Endothelial cell of umbilical vein (primary cell): ENCODE measurements at regions not wholly inside any gene's neighbourhood (a gene's known extent, or its start where the extent isn't known, plus 50 kb on each side); places are given as distances from the start of the nearest gene placed in this dataset.

ENCODE experiments used
- BruUV-seq: library from RNA; stranded (reverse); fragments of 400-500 nt; replicated peaks from 2 replicates; lab custom pipeline; 2021; lab: Mats Ljungman, UMichigan
- CTCF ChIA-PET: fragments of 300-600, 350-600 bp; sonication (Branson Sonifier 250); formaldehyde crosslinking; loops from one replicate; lab custom pipeline; 2021; ENCODE audit warnings: antibody characterized with exemption, inconsistent platforms; lab: Charles Lee
- POLR2A ChIA-PET: fragments of 300-600, 350-600 bp; sonication (Branson Sonifier 250); formaldehyde crosslinking; loops from one replicate; lab custom pipeline; 2021; ENCODE audit warnings: antibody characterized with exemption, inconsistent platforms; lab: Charles Lee
- DNase-seq: peaks from one replicate; pipeline ENCODE4 v3.0.0-alpha.2; 2011; ENCODE audit warnings: low read depth, low spot score
- FAIRE-seq: peaks from 2 replicates; lab custom pipeline; 2011; peaks lifted over from hg19 to GRCh38; lab: Jason Lieb, UNC
- H2AFZ ChIP-seq: 2 replicates; pipeline ENCODE4 v1.6.0; 2012; ENCODE audit warnings: low read depth, low read length, control low read depth, inconsistent platforms
- H3K27ac ChIP-seq: 2 replicates; pipeline ENCODE4 v1.5.1; 2011; ENCODE audit warnings: low read depth, mild to moderate bottlenecking, control low read depth, low read length, moderate library complexity; ENCODE audit not compliant: insufficient read depth
- H3K27me3 ChIP-seq, 2 experiments: 2 replicates each; pipeline versions ENCODE4 v1.6.0 to v1.6.1; 2011; ENCODE audit warnings: low read length in 2 of 2, mixed read lengths in 1 of 2; ENCODE audit not compliant: control insufficient read depth in 2 of 2, insufficient read depth in 2 of 2
- H3K36me3 ChIP-seq, 2 experiments: 2 replicates in 1 of 2; 3 replicates in 1 of 2; pipeline ENCODE4 v1.5.1; 2011; ENCODE audit warnings: low read length in 2 of 2, mild to moderate bottlenecking in 1 of 2, moderate library complexity in 1 of 2; ENCODE audit not compliant: control insufficient read depth in 2 of 2, insufficient read depth in 2 of 2; ENCODE audit errors: extremely low read depth in 1 of 2
- H3K4me1 ChIP-seq: 3 replicates; pipeline ENCODE4 v1.5.1; 2011; ENCODE audit warnings: mild to moderate bottlenecking, low read length; ENCODE audit not compliant: control insufficient read depth, insufficient read depth; ENCODE audit errors: extremely low read depth
- H3K4me2 ChIP-seq: 2 replicates; pipeline ENCODE4 v1.6.1; 2011; ENCODE audit warnings: low read length, control low read depth, mixed read lengths; ENCODE audit not compliant: insufficient read depth
- H3K4me3 ChIP-seq, 3 experiments: fragments of 200-600 bp in 1 of 3; sonication (generic), shearing (Covaris generic) in 1 of 3; replicated peaks in 1 of 3; 2 replicates each; pipeline ENCODE4 v1.5.1; 2011 to 2016; ENCODE audit warnings: control low read depth in 3 of 3, low read length in 3 of 3, mild to moderate bottlenecking in 2 of 3, inconsistent platforms in 1 of 3, low read depth in 1 of 3, moderate library complexity in 1 of 3; ENCODE audit not compliant: insufficient read depth in 1 of 3
- H3K79me2 ChIP-seq: 2 replicates; pipeline ENCODE4 v1.6.0; 2012; ENCODE audit warnings: low read length, inconsistent platforms; ENCODE audit not compliant: control insufficient read depth, insufficient read depth
- H3K9ac ChIP-seq: replicated peaks from 2 replicates; pipeline ENCODE3; 2011; ENCODE audit warnings: low read length, control low read depth; ENCODE audit not compliant: insufficient read depth; ENCODE audit errors: extremely low read depth
- H3K9me1 ChIP-seq: replicated peaks from 3 replicates; pipeline ENCODE4 v1.6.0; 2011; ENCODE audit warnings: mild to moderate bottlenecking, low read length; ENCODE audit not compliant: control insufficient read depth, insufficient read depth; ENCODE audit errors: extremely low read depth
- H3K9me3 ChIP-seq: replicated peaks from 2 replicates; pipeline ENCODE4 v1.5.1; 2012; ENCODE audit warnings: low read length, inconsistent platforms; ENCODE audit not compliant: control insufficient read depth, insufficient read depth
- H4K20me1 ChIP-seq: replicated peaks from 2 replicates; pipeline ENCODE3; 2011; ENCODE audit warnings: mild to moderate bottlenecking, low read length; ENCODE audit not compliant: control insufficient read depth, insufficient read depth; ENCODE audit errors: extremely low read depth
- FOS ChIP-seq: IDR thresholded peaks from 2 replicates; pipeline ENCODE4 v1.6.1; 2011; ENCODE audit warnings: mild to moderate bottlenecking, low read length, moderate library complexity, borderline replicate concordance; ENCODE audit not compliant: insufficient read depth
- GATA2 ChIP-seq: IDR thresholded peaks from 2 replicates; pipeline ENCODE4 v1.7.0; 2011; ENCODE audit warnings: low read depth, mild to moderate bottlenecking, moderate library complexity, mixed read lengths, low read length; ENCODE audit not compliant: insufficient read length, insufficient read depth
- JUN ChIP-seq: IDR thresholded peaks from 2 replicates; pipeline ENCODE4 v1.6.1; 2011; ENCODE audit warnings: borderline replicate concordance, low read depth; ENCODE audit not compliant: insufficient read length, insufficient read depth
- MAX ChIP-seq: IDR thresholded peaks from 2 replicates; pipeline ENCODE4 v1.6.1; 2011; ENCODE audit not compliant: insufficient read depth, insufficient read length
- MYC ChIP-seq: IDR thresholded peaks from one replicate; pipeline ENCODE4 v1.6.1; 2011; ENCODE audit warnings: mild to moderate bottlenecking, low read depth, low read length
- dilution Hi-C: fragments of 300-500 bp; cut with MboI; formaldehyde crosslinking; loops from one replicate; pipeline ENCODE4 v1.15.0; 2019; ENCODE audit warnings: low sequenced_read_pairs; ENCODE audit not compliant: extremely low pct_ligation_motif_present
- intact Hi-C: fragments of 100-400 bp; cut with micrococcal nuclease; formaldehyde crosslinking; loops from one replicate; pipeline ENCODE4 v1.10.0; 2022

- H3K36me3 ChIP-seq = no peaks in the 10 kb centered on the region
- ChIA-PET POLR2A (no interaction called here), CTCF (no interaction called here)
- no peak overlapping the region for H3K9ac ChIP-seq
- no peak overlapping the region for H3K4me3 ChIP-seq
- H3K79me2 ChIP-seq = no peaks in the 10 kb centered on the region
- no peaks in the 10 kb centered on the region for H3K9me1 ChIP-seq
- no peak for TF ChIP-seq GATA2
- TF ChIP-seq JUN = no peak
- TF ChIP-seq FOS = no peak
- H3K4me1 ChIP-seq = peaks cover 13% of the 10 kb centered on the region
- no peak overlapping the region for H3K4me2 ChIP-seq
- H2AFZ ChIP-seq = no peak overlapping the region
- intact Hi-C loops = loop anchor here (10.0 kb wide), 2 partner anchors 195 to 545 kb away; partner anchors contain the start of gene NR3C1
- FAIRE-seq (no peak), DNase-seq (no peak)
- H4K20me1 ChIP-seq = no peaks in the 10 kb centered on the region
- H3K9me3 ChIP-seq = no peaks in the 10 kb centered on the region
- H3K27ac ChIP-seq = no peak overlapping the region
- peaks cover 0 to 2% of the 10 kb centered on the region in 2 experiments for H3K27me3 ChIP-seq
- dilution Hi-C loops = no loop called here
- BruUV-seq = no TSS peak
Measured at GRCh38 chr5:143599474-143599873, 196.0 kb upstream of the NR3C1 start.

DNA sequence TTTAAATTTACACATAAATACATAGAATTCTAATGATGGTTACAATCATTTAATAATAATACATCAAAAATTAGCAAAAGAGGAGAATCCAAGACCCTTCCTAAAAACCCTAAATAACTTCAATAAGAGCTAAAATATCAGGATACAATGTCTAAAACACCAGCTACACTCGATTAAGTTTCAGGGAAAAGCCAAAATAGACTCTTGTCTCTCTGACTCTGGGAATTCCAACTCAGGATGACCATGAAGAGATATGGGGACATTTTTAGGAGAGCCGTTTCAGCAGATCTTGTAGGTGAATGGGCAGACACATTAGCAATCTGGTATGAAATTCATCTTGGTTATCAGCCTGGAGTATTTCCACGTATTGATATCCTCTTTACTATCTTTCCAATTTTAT lies 193.3 kb upstream of the NR3C1 start:
- BruUV-seq = no TSS peak
- dilution Hi-C loops = no loop called here
- H3K79me2 ChIP-seq = no peaks in the 10 kb centered on the region
- H3K9ac ChIP-seq = no peak overlapping the region
- no peak for FAIRE-seq
- H2AFZ ChIP-seq = no peak overlapping the region
- H3K36me3 ChIP-seq = no peaks in the 10 kb centered on the region
- intact Hi-C loops = loop anchor here (10.0 kb wide), 2 partner anchors 192 to 548 kb away; partner anchors contain the start of gene NR3C1
- no peaks in the 10 kb centered on the region for H3K9me3 ChIP-seq
- ChIA-PET POLR2A (no interaction called here), CTCF (no interaction called here)
- TF ChIP-seq MYC (no peak), MAX (no peak), FOS (no peak)
- H3K9me1 ChIP-seq = no peaks in the 10 kb centered on the region
- no peak overlapping the region for H3K4me3 ChIP-seq
- no peaks in the 10 kb centered on the region for H3K27me3 ChIP-seq
- no peak overlapping the region for H3K4me2 ChIP-seq
- no peak for DNase-seq
- H4K20me1 ChIP-seq = no peaks in the 10 kb centered on the region
- peaks cover 16% of the 10 kb centered on the region for H3K4me1 ChIP-seq
- H3K27ac ChIP-seq = no peak overlapping the region
